H1 (cell line): ENCODE measurements at regions not wholly inside any gene's neighbourhood (a gene's known extent, or its start where the extent isn't known, plus 50 kb on each side); places are given as distances from the start of the nearest gene placed in this dataset.
"Not testable (repeated sequence)": the region's sequence is repeated elsewhere in the genome, so short reads cannot be mapped to it uniquely, and the experiment has no call there.

ENCODE experiments used
- CTCF ChIA-PET: fragments of 300-600 bp; sonication (Branson Sonifier 250); formaldehyde crosslinking; loops from one replicate; lab custom pipeline; 2021; ENCODE audit not compliant: partially characterized antibody; lab: Charles Lee
- POLR2A ChIA-PET: fragments of 300-600 bp; sonication (Branson Sonifier 250); formaldehyde crosslinking; loops from one replicate; lab custom pipeline; 2021; ENCODE audit warnings: inconsistent platforms; ENCODE audit not compliant: partially characterized antibody; lab: Charles Lee
- DNase-seq, 2 experiments: peaks; one replicate each; pipeline versions ENCODE4 v3.0.0 to v3.0.0-alpha.2; 2010 to 2022; ENCODE audit warnings: low spot score in 2 of 2, low read depth in 1 of 2, mixed read lengths in 1 of 2
- FAIRE-seq: peaks from 2 replicates; lab custom pipeline; 2011; peaks lifted over from hg19 to GRCh38; lab: Jason Lieb, UNC
- H2AFZ ChIP-seq: 2 replicates; pipeline ENCODE4 v1.8.1; 2012; ENCODE audit warnings: low read length, inconsistent platforms
- H2AK5ac ChIP-seq: 2 replicates; pipeline ENCODE4 v1.6.1; 2013; ENCODE audit warnings: low read depth, low read length
- H2BK120ac ChIP-seq: replicated peaks from 2 replicates; pipeline ENCODE3; 2013; ENCODE audit warnings: low read depth, low read length, inconsistent platforms
- H2BK12ac ChIP-seq: 2 replicates; pipeline ENCODE4 v1.6.1; 2013; ENCODE audit warnings: low read depth, low read length
- H2BK15ac ChIP-seq: 2 replicates; pipeline ENCODE4 v1.6.1; 2013; ENCODE audit warnings: low read length
- H2BK20ac ChIP-seq: 2 replicates; pipeline ENCODE4 v1.6.1; 2013; ENCODE audit warnings: low read length
- H2BK5ac ChIP-seq: 2 replicates; pipeline ENCODE4 v1.6.1; 2013; ENCODE audit warnings: low read depth, low read length
- H3K14ac ChIP-seq: 2 replicates; pipeline ENCODE4 v1.6.1; 2013; ENCODE audit warnings: inconsistent platforms; ENCODE audit not compliant: insufficient read length
- H3K18ac ChIP-seq: 2 replicates; pipeline ENCODE4 v1.6.1; 2013; ENCODE audit warnings: low read length; ENCODE audit errors: extremely low read depth
- H3K23ac ChIP-seq: 2 replicates; pipeline ENCODE4 v1.6.1; 2013; ENCODE audit warnings: inconsistent platforms; ENCODE audit not compliant: insufficient read length
- H3K23me2 ChIP-seq: 2 replicates; pipeline ENCODE4 v1.6.1; 2013; ENCODE audit warnings: low read depth, low read length
- H3K27ac ChIP-seq: 2 replicates; pipeline ENCODE4 v1.6.1; 2011; ENCODE audit warnings: low read depth, low read length, inconsistent platforms
- H3K27me3 ChIP-seq, 4 experiments: replicated peaks in 1 of 4; 1 replicate in 1 of 4; 2 replicates in 3 of 4; pipeline versions ENCODE4 v1.6.1 to v1.8.1; 2011 to 2013; ENCODE audit warnings: low read length in 3 of 4, mild to moderate bottlenecking in 3 of 4, inconsistent platforms in 2 of 4, mixed read lengths in 2 of 4, moderate library complexity in 1 of 4; ENCODE audit not compliant: control insufficient read depth in 3 of 4, insufficient read depth in 3 of 4; ENCODE audit errors: extremely low read depth in 1 of 4
- H3K36me3 ChIP-seq, 4 experiments: 2 replicates each; pipeline versions ENCODE4 v1.6.1 to v1.8.1; 2011 to 2013; ENCODE audit warnings: mild to moderate bottlenecking in 4 of 4, low read length in 3 of 4, moderate library complexity in 2 of 4, control low read depth in 1 of 4, inconsistent platforms in 1 of 4; ENCODE audit not compliant: insufficient read depth in 4 of 4, control insufficient read depth in 2 of 4
- H3K4ac ChIP-seq: replicated peaks from 2 replicates; pipeline ENCODE3; 2013; ENCODE audit warnings: low read length, low read depth, mixed read lengths, inconsistent platforms; ENCODE audit not compliant: insufficient read length
- H3K4me1 ChIP-seq, 4 experiments: replicated peaks in 1 of 4; 1 replicate in 1 of 4; 2 replicates in 3 of 4; pipeline versions ENCODE4 v1.6.1 to v1.8.1; 2011 to 2013; ENCODE audit warnings: low read length in 3 of 4, inconsistent platforms in 2 of 4, mixed read lengths in 1 of 4; ENCODE audit not compliant: insufficient read depth in 4 of 4, control insufficient read depth in 3 of 4
- H3K4me2 ChIP-seq, 2 experiments: 2 replicates each; pipeline versions ENCODE4 v1.6.1 to v1.8.1; 2011 to 2013; ENCODE audit warnings: low read depth in 2 of 2, low read length in 2 of 2, control low read depth in 1 of 2, inconsistent platforms in 1 of 2, mild to moderate bottlenecking in 1 of 2; ENCODE audit not compliant: insufficient read depth in 1 of 2
- H3K4me3 ChIP-seq, 4 experiments: fragments of 200-600, 300-600 bp in 1 of 4; sonication (generic), shearing (Covaris generic), sonication (Bioruptor Twin) in 1 of 4; 2 replicates each; pipeline versions ENCODE4 v1.5.1 to v1.8.1; 2011 to 2016; ENCODE audit warnings: low read length in 4 of 4, low read depth in 3 of 4, control low read depth in 2 of 4, inconsistent platforms in 2 of 4, mild to moderate bottlenecking in 2 of 4, mixed read lengths in 1 of 4, moderate library complexity in 1 of 4; ENCODE audit not compliant: insufficient read depth in 2 of 4; ENCODE audit errors: extremely low read depth in 1 of 4
- H3K56ac ChIP-seq: replicated peaks from 2 replicates; pipeline ENCODE3; 2013; ENCODE audit warnings: low read depth, mild to moderate bottlenecking, mixed read lengths, low read length, inconsistent platforms; ENCODE audit not compliant: insufficient read length
- H3K79me1 ChIP-seq: 2 replicates; pipeline ENCODE4 v1.6.1; 2013; ENCODE audit warnings: low read depth, low read length, control low read depth
- H3K79me2 ChIP-seq, 2 experiments: 2 replicates each; pipeline versions ENCODE4 v1.6.1 to v1.8.1; 2012 to 2013; ENCODE audit warnings: low read length in 2 of 2, mild to moderate bottlenecking in 2 of 2, inconsistent platforms in 1 of 2; ENCODE audit not compliant: insufficient read depth in 2 of 2, control insufficient read depth in 1 of 2
- H3K9ac ChIP-seq, 4 experiments: replicated peaks in 1 of 4; 1 replicate in 1 of 4; 2 replicates in 3 of 4; pipeline versions ENCODE4 v1.6.1 to v1.8.1; 2011 to 2013; ENCODE audit warnings: low read depth in 3 of 4, low read length in 3 of 4, control low read depth in 2 of 4, mild to moderate bottlenecking in 2 of 4, moderate library complexity in 2 of 4, inconsistent platforms in 1 of 4; ENCODE audit errors: extremely low read depth in 1 of 4
- H3K9me3 ChIP-seq, 2 experiments: 2 replicates each; pipeline versions ENCODE4 v1.6.1 to v1.8.1; 2012 to 2013; ENCODE audit warnings: mild to moderate bottlenecking in 2 of 2, moderate library complexity in 2 of 2, control low read depth in 1 of 2, inconsistent platforms in 1 of 2, low read depth in 1 of 2, low read length in 1 of 2, mixed read lengths in 1 of 2; ENCODE audit not compliant: insufficient read depth in 2 of 2
- H4K20me1 ChIP-seq, 2 experiments: replicated peaks in 1 of 2; 2 replicates each; pipeline versions ENCODE3 to v1.8.1; 2011 to 2013; ENCODE audit warnings: inconsistent platforms in 2 of 2, low read length in 2 of 2, mild to moderate bottlenecking in 1 of 2; ENCODE audit not compliant: insufficient read depth in 2 of 2, control insufficient read depth in 1 of 2
- H4K5ac ChIP-seq: 2 replicates; pipeline ENCODE4 v1.6.1; 2013; ENCODE audit warnings: low read length, low read depth, mixed read lengths, inconsistent platforms; ENCODE audit not compliant: insufficient read length
- H4K8ac ChIP-seq: 2 replicates; pipeline ENCODE4 v1.8.0; 2013; ENCODE audit warnings: mild to moderate bottlenecking, moderate library complexity, low read length, inconsistent platforms; ENCODE audit not compliant: insufficient read depth; ENCODE audit errors: extremely low read depth
- H4K91ac ChIP-seq: replicated peaks from 2 replicates; pipeline ENCODE3; 2013; ENCODE audit warnings: low read length, mixed read lengths, inconsistent platforms; ENCODE audit not compliant: insufficient read length
- WGBS, 2 experiments: shearing (Covaris generic) in 1 of 2; methylation state at CpG; one replicate each; pipeline versions ENCODE4 v1.1.6 to v1.1.7; 2013 to 2015; ENCODE audit warnings: low lambda C conversion rate in 2 of 2, mixed read lengths in 2 of 2, inconsistent platforms in 1 of 2, low coverage in 1 of 2, missing lambda C conversion rate in 1 of 2; ENCODE audit not compliant: insufficient replicate concordance in 2 of 2, insufficient coverage in 1 of 2, insufficient read length in 1 of 2; ENCODE audit errors: extremely low coverage in 1 of 2, missing lambda C conversion rate in 1 of 2; 5-methylcytosine and 5-hydroxymethylcytosine counted together

DNA sequence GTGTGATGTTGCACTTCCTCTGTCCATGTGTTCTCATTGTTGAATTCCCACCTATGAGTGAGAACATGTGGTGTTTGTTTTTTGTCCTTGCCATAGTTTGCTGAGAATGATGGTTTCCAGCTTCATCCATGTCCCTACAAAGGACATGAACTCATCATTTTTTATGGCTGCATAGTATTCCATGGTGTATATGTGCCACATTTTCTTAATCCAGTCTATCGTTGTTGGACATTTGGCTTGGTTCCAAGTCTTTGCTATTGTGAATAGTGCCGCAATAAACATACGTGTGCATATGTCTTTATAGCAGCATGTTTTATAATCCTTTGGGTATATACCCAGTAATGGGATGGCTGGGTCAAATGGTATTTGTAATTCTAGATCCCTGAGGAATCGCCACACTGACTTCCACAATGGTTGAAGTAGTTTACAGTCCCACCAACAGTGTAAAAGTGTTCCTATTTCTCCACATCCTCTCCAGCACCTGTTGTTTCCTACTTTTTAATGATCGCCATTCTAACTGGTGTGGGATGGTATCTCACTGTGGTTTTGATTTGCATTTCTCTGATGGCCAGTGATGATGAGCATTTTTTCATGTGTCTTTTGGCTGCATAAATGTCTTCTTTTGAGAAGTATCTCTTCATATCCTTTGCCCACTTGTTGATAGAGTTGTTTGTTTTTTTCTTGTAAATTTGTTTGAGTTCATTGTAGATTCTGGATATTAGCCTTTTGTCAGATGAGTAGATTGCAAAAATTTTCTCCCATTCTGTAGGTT is 463.6 kb downstream of the RPS6KC1 start:
- H3K79me1 ChIP-seq, H2BK5ac ChIP-seq, H3K4ac ChIP-seq, H3K4me1 ChIP-seq, H3K18ac ChIP-seq, H4K91ac ChIP-seq, CTCF ChIA-PET, H2BK15ac ChIP-seq, H2AK5ac ChIP-seq, POLR2A ChIA-PET, H3K4me2 ChIP-seq, H2AFZ ChIP-seq, H3K23me2 ChIP-seq, H3K9me3 ChIP-seq, H3K27me3 ChIP-seq, H3K27ac ChIP-seq, H2BK12ac ChIP-seq, H3K56ac ChIP-seq, H4K8ac ChIP-seq, H4K5ac ChIP-seq, H3K14ac ChIP-seq, H3K36me3 ChIP-seq, H2BK120ac ChIP-seq, DNase-seq, H3K4me3 ChIP-seq, H3K23ac ChIP-seq, H2BK20ac ChIP-seq, H4K20me1 ChIP-seq, H3K79me2 ChIP-seq, FAIRE-seq, H3K9ac ChIP-seq: not testable (repeated sequence)
- WGBS, 2 experiments, result 90% methylated on average over 4 of the region's 5 CpGs; no CpG with 5 or more reads in 1 of the 2 experiments
